ENCODE measurements at regions not wholly inside any gene's neighbourhood (a gene's known extent, or its start where the extent isn't known, plus 50 kb on each side); places are given as distances from the start of the nearest gene placed in this dataset.
A peak's percentile ranks its signal among the peaks of the same experiment; 100 is the strongest.

- no peak for TF ChIP-seq CTCF (IDR thresholded peaks at IDR 0.05)
- Histone ChIP-seq H3K4me3 (no peak overlapping the region), H3K9me3 (no peaks in the 10 kb centered on the region), H3K4me1 (no peaks in the 10 kb centered on the region), H3K27me3 (no peaks in the 10 kb centered on the region), H3K36me3 (no peaks in the 10 kb centered on the region), H3K27ac (no peak overlapping the region)
- peak; percentile 38 for DNase-seq (ENCODE audit: low spot score)
Measured at GRCh38 chr22:49380828-49381114, 446.9 kb downstream of the BRD1 start.

GRCh38 chr22:49380095-49380827, 447.4 kb downstream of the BRD1 start:
- TF ChIP-seq CTCF (IDR thresholded peaks at IDR 0.05) = no peak
- H3K4me1 ChIP-seq = no peaks in the 10 kb centered on the region
- no peak overlapping the region for H3K27ac ChIP-seq
- peak; percentile 5 for DNase-seq (ENCODE audit: low spot score)
- no peaks in the 10 kb centered on the region for H3K36me3 ChIP-seq
- H3K4me3 ChIP-seq = no peak overlapping the region
- no peaks in the 10 kb centered on the region for H3K27me3 ChIP-seq
- H3K9me3 ChIP-seq = no peaks in the 10 kb centered on the region

GRCh38 chr22:49377306-49377705, 450.4 kb downstream of the BRD1 start:
- no peaks in the 10 kb centered on the region for H3K36me3 ChIP-seq

GRCh38 chr22:49373801-49374226, 453.9 kb downstream of the BRD1 start:
- H3K36me3 ChIP-seq = no peaks in the 10 kb centered on the region
- H3K27me3 ChIP-seq = no peaks in the 10 kb centered on the region
- peak; percentile 51 for DNase-seq (ENCODE audit: low spot score)
- no peaks in the 10 kb centered on the region for H3K9me3 ChIP-seq
- no peak overlapping the region for H3K4me3 ChIP-seq
- no peak for TF ChIP-seq CTCF (IDR thresholded peaks at IDR 0.05)
- H3K27ac ChIP-seq = no peak overlapping the region
- no peaks in the 10 kb centered on the region for H3K4me1 ChIP-seq

More at GRCh38 chr22:49377306-49377705, 450.4 kb downstream of the BRD1 start:
- no peaks in the 10 kb centered on the region for H3K9me3 ChIP-seq
- no peaks in the 10 kb centered on the region for H3K27me3 ChIP-seq
- no peak overlapping the region for H3K27ac ChIP-seq
- no peak for TF ChIP-seq CTCF (IDR thresholded peaks at IDR 0.05)
- no peak overlapping the region for H3K4me3 ChIP-seq
- H3K4me1 ChIP-seq = no peaks in the 10 kb centered on the region
- DNase-seq (ENCODE audit: low spot score) = no peak

- H3K27ac ChIP-seq = no peak overlapping the region
- H3K4me1 ChIP-seq = no peaks in the 10 kb centered on the region
- no peaks in the 10 kb centered on the region for H3K27me3 ChIP-seq
- H3K9me3 ChIP-seq = no peaks in the 10 kb centered on the region
- H3K36me3 ChIP-seq = no peaks in the 10 kb centered on the region
- peak; percentile 40 for DNase-seq (ENCODE audit: low spot score)
- H3K4me3 ChIP-seq = no peak overlapping the region
- no peak for TF ChIP-seq CTCF (IDR thresholded peaks at IDR 0.05)
Measured at GRCh38 chr22:49373289-49373666, 454.4 kb downstream of the BRD1 start.

Data from right atrium auricular region (tissue), 2 donors.